NCI-H2029 (cell line): ENCODE measurements at regions not wholly inside any gene's neighbourhood (a gene's known extent, or its start where the extent isn't known, plus 50 kb on each side); places are given as distances from the start of the nearest gene placed in this dataset.

Source experiments
- DNase-seq: peaks from one replicate; lab custom pipeline; 2025; lab: John Stamatoyannopoulos, UW

GRCh38 chr3:72436863-72437592 lies 411.2 kb downstream of the SHQ1 start:
- DNase-seq: no peak

GRCh38 chr3:72434296-72434695 lies 413.9 kb downstream of the SHQ1 start:
- no peak for DNase-seq

- no peak for DNase-seq
Observed at GRCh38 chr3:72432246-72432645, 416.0 kb downstream of the SHQ1 start.

- DNase-seq: no peak
Observed at GRCh38 chr3:72429589-72430353, 418.5 kb downstream of the SHQ1 start.

- no peak for DNase-seq
Observed at GRCh38 chr3:72428803-72429202, 419.4 kb downstream of the SHQ1 start.

- no peak for DNase-seq
Observed at GRCh38 chr3:72427624-72428023, 420.6 kb downstream of the SHQ1 start.

GRCh38 chr3:72426618-72427397 lies 421.4 kb downstream of the SHQ1 start:
- DNase-seq: no peak

GRCh38 chr3:72423643-72424042 lies 424.6 kb downstream of the SHQ1 start:
- no peak for DNase-seq

- no peak for DNase-seq
Observed at GRCh38 chr3:72421786-72422185, 426.5 kb downstream of the SHQ1 start.

- no peak for DNase-seq
Observed at GRCh38 chr3:72421126-72421525, 427.1 kb downstream of the SHQ1 start.

- no peak for DNase-seq
Observed at GRCh38 chr3:72418856-72419255, 429.4 kb downstream of the SHQ1 start.

- DNase-seq: no peak
Observed at GRCh38 chr3:72418244-72418643, 430.0 kb downstream of the SHQ1 start.

- no peak for DNase-seq
Observed at GRCh38 chr3:72414481-72415016, 433.7 kb downstream of the SHQ1 start.

GRCh38 chr3:72413228-72413627 lies 435.0 kb downstream of the SHQ1 start:
- no peak for DNase-seq

GRCh38 chr3:72412340-72412956 lies 435.8 kb downstream of the SHQ1 start:
- DNase-seq: no peak

GRCh38 chr3:72411843-72412242 lies 436.4 kb downstream of the SHQ1 start:
- DNase-seq: no peak

GRCh38 chr3:72411126-72411525 lies 437.1 kb downstream of the SHQ1 start:
- no peak for DNase-seq

- DNase-seq: no peak
Observed at GRCh38 chr3:72408983-72409779, 439.1 kb downstream of the SHQ1 start.

GRCh38 chr3:72407766-72408165 lies 440.5 kb downstream of the SHQ1 start:
- no peak for DNase-seq

- DNase-seq: no peak
Observed at GRCh38 chr3:72405943-72406566, 442.2 kb downstream of the SHQ1 start.
